ENCODE measurements at regions not wholly inside any gene's neighbourhood (a gene's known extent, or its start where the extent isn't known, plus 50 kb on each side); places are given as distances from the start of the nearest gene placed in this dataset.

- Histone ChIP-seq H3K9me3 (no peaks in the 10 kb centered on the region), H3K4me3 (ENCODE audit: low read depth, low read length) (no peak overlapping the region), H3K27me3 (replicated peaks; ENCODE audit: control insufficient read depth, insufficient read depth, low read length) (no peaks in the 10 kb centered on the region), H3K36me3 (ENCODE audit: control insufficient read depth, insufficient read depth, low read length) (no peaks in the 10 kb centered on the region), H3K4me1 (no peaks in the 10 kb centered on the region)
- BruUV-seq (replicated peaks) = no TSS peak
- ChIA-PET POLR2A (no interaction called here), CTCF (no interaction called here)
- peaks cover 27% of the 10 kb centered on the region for H3K9me3 Mint-ChIP-seq (ENCODE audit: unreplicated experiment)
- intact Hi-C loops (cut with micrococcal nuclease; ENCODE audit: unreplicated experiment) = no loop called here
- no peaks in the 10 kb centered on the region for H3K4me1 Mint-ChIP-seq (ENCODE audit: low read depth, unreplicated experiment)
- no peak for TF ChIP-seq CTCF (IDR thresholded peaks at IDR 0.05; ENCODE audit: insufficient read depth in 1 of 2, low read depth in 1 of 2, low read length in 1 of 2, severe bottlenecking in 1 of 2, unreplicated experiment in 1 of 2)
- no peaks in the 10 kb centered on the region for H3K27me3 Mint-ChIP-seq (ENCODE audit: insufficient read depth, unreplicated experiment)
- no peak overlapping the region for H3K4me3 Mint-ChIP-seq (ENCODE audit: unreplicated experiment)
- H3K27ac Mint-ChIP-seq (ENCODE audit: unreplicated experiment) = no peak overlapping the region
- no peaks in the 10 kb centered on the region for H3K36me3 Mint-ChIP-seq (ENCODE audit: insufficient read depth, unreplicated experiment)
- DNase-seq = no peak
Measured at GRCh38 chr3:181470349-181470748, 241.4 kb upstream of the SOX2 start.

DNA sequence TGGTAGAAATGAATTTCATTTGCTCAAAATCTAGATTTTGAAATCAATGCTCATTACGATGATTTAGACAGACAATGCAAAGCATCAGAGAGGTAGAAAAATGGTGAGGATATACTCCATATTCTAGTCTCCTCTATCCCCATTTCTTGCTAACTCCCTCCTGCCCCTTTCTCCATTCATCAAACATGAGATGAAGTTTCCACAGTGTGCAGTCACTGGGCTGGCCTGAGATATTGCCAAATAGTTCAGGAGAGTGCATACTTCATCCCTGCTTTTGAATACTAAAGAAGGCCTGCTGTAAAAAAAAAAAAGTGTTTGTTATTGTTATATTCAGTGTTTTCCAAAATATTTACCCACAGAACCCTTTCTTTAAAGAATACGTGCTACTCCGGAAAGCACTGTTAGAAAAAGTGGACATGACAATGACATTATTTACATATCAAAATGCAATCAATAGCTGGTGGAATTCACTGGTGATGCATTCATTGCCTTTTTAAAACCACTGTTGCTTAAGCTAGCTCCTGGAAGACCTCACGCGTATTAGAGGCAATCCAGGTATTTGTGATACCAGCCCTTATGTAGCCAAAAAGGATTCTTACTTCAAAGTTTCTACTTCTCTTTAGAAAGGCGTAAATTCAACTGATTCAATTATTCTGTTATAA, 247.6 kb upstream of the SOX2 start:
- CTCF ChIA-PET = no interaction called here
- Histone ChIP-seq H3K9me3 (no peaks in the 10 kb centered on the region), H3K27me3 (replicated peaks; ENCODE audit: control insufficient read depth, insufficient read depth, low read length) (no peaks in the 10 kb centered on the region), H3K4me1 (no peaks in the 10 kb centered on the region), H3K36me3 (ENCODE audit: control insufficient read depth, insufficient read depth, low read length) (no peaks in the 10 kb centered on the region), H3K4me3 (ENCODE audit: low read depth, low read length) (no peak overlapping the region)
- Mint-ChIP-seq H3K27ac (ENCODE audit: unreplicated experiment) (no peak overlapping the region), H3K4me1 (ENCODE audit: low read depth, unreplicated experiment) (no peaks in the 10 kb centered on the region), H3K36me3 (ENCODE audit: insufficient read depth, unreplicated experiment) (no peaks in the 10 kb centered on the region), H3K4me3 (ENCODE audit: unreplicated experiment) (no peak overlapping the region), H3K9me3 (ENCODE audit: unreplicated experiment) (no peaks in the 10 kb centered on the region), H3K27me3 (ENCODE audit: insufficient read depth, unreplicated experiment) (peaks cover 7% of the 10 kb centered on the region)
- intact Hi-C loops (cut with micrococcal nuclease; ENCODE audit: unreplicated experiment) = no loop called here
- no peak for TF ChIP-seq CTCF (IDR thresholded peaks at IDR 0.05; ENCODE audit: insufficient read depth in 1 of 2, low read depth in 1 of 2, low read length in 1 of 2, severe bottlenecking in 1 of 2, unreplicated experiment in 1 of 2)
- POLR2A ChIA-PET = no interaction called here
- DNase-seq = no peak
- BruUV-seq (replicated peaks) = no TSS peak

DNA sequence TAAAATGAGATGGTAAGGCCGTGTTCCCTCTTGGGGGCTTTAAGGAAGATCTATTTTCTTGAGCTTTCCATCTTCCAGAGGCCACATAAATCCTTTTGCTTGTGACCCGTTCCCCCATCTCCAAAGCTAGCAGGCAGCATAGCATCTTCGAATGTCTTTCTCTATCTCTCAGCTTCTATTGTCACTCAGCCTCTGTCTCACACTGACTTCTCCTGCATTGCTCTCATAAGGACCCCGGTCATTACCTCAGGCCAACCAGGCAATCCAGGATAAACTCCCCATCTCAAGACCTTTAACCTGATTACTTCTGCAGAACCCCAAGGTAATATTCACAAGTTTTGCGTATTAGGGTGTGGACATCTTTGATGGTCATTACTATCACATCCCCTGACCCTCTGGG, 250.3 kb upstream of the SOX2 start:
- Mint-ChIP-seq H3K27me3 (ENCODE audit: insufficient read depth, unreplicated experiment) (peaks cover 7% of the 10 kb centered on the region), H3K27ac (ENCODE audit: unreplicated experiment) (no peak overlapping the region), H3K9me3 (ENCODE audit: unreplicated experiment) (no peaks in the 10 kb centered on the region), H3K4me1 (ENCODE audit: low read depth, unreplicated experiment) (no peaks in the 10 kb centered on the region), H3K36me3 (ENCODE audit: insufficient read depth, unreplicated experiment) (no peaks in the 10 kb centered on the region), H3K4me3 (ENCODE audit: unreplicated experiment) (no peak overlapping the region)
- no peak for DNase-seq
- no TSS peak for BruUV-seq (replicated peaks)
- Histone ChIP-seq H3K4me3 (ENCODE audit: low read depth, low read length) (no peak overlapping the region), H3K4me1 (no peaks in the 10 kb centered on the region), H3K27me3 (replicated peaks; ENCODE audit: control insufficient read depth, insufficient read depth, low read length) (no peaks in the 10 kb centered on the region), H3K9me3 (no peaks in the 10 kb centered on the region), H3K36me3 (ENCODE audit: control insufficient read depth, insufficient read depth, low read length) (no peaks in the 10 kb centered on the region)
- POLR2A ChIA-PET = no interaction called here
- intact Hi-C loops (cut with micrococcal nuclease; ENCODE audit: unreplicated experiment) = no loop called here
- no peak for TF ChIP-seq CTCF (IDR thresholded peaks at IDR 0.05; ENCODE audit: insufficient read depth in 1 of 2, low read depth in 1 of 2, low read length in 1 of 2, severe bottlenecking in 1 of 2, unreplicated experiment in 1 of 2)
- CTCF ChIA-PET = no interaction called here

Data from Caco-2 (cell line).